ENCODE measurements at regions not wholly inside any gene's neighbourhood (a gene's known extent, or its start where the extent isn't known, plus 50 kb on each side); places are given as distances from the start of the nearest gene placed in this dataset.
"Not testable (repeated sequence)": the region's sequence is repeated elsewhere in the genome, so short reads cannot be mapped to it uniquely, and the experiment has no call there.

- H3K4me1 ChIP-seq (ENCODE audit: control insufficient read depth, insufficient read depth, low read length, poor library complexity, severe bottlenecking); H3K9me3 ChIP-seq (ENCODE audit: control insufficient read depth, low read length); H3K36me3 ChIP-seq (ENCODE audit: control insufficient read depth, insufficient read depth, low read length); H3K27ac ChIP-seq (ENCODE audit: low read depth, low read length, severe bottlenecking); H3K4me3 ChIP-seq (ENCODE audit: extremely low read depth, insufficient read depth, low read length, poor library complexity, severe bottlenecking): not testable (repeated sequence)
- 83 to 100% methylated on average over 1 of the region's 1 CpG for WGBS, 2 experiments (ENCODE audit: insufficient coverage in 2 of 2)
These were observed 116.6 kb downstream of the URB2 start for GRCh38 chr1:229742614-229743013.

- WGBS, 2 experiments (ENCODE audit: insufficient coverage in 2 of 2), result 85 to 100% methylated on average over 1 to 2 of the region's 4 CpGs
- H3K4me3 ChIP-seq (ENCODE audit: extremely low read depth, insufficient read depth, low read length, poor library complexity, severe bottlenecking), result no peak overlapping the region
- no peaks in the 10 kb centered on the region for H3K36me3 ChIP-seq (ENCODE audit: control insufficient read depth, insufficient read depth, low read length)
- H3K27ac ChIP-seq (ENCODE audit: low read depth, low read length, severe bottlenecking), result no peak overlapping the region
- no peaks in the 10 kb centered on the region for H3K9me3 ChIP-seq (ENCODE audit: control insufficient read depth, low read length)
- no peaks in the 10 kb centered on the region for H3K4me1 ChIP-seq (ENCODE audit: control insufficient read depth, insufficient read depth, low read length, poor library complexity, severe bottlenecking)
These were observed 123.9 kb downstream of the URB2 start for GRCh38 chr1:229749992-229750391.

- Histone ChIP-seq H3K36me3 (ENCODE audit: control insufficient read depth, insufficient read depth, low read length) (no peaks in the 10 kb centered on the region), H3K4me1 (ENCODE audit: control insufficient read depth, insufficient read depth, low read length, poor library complexity, severe bottlenecking) (peaks cover 4% of the 10 kb centered on the region), H3K9me3 (ENCODE audit: control insufficient read depth, low read length) (no peaks in the 10 kb centered on the region), H3K27ac (ENCODE audit: low read depth, low read length, severe bottlenecking) (no peak overlapping the region), H3K4me3 (ENCODE audit: extremely low read depth, insufficient read depth, low read length, poor library complexity, severe bottlenecking) (no peak overlapping the region)
These were observed 125.6 kb downstream of the URB2 start for GRCh38 chr1:229751610-229752009.

- Histone ChIP-seq H3K4me1 (ENCODE audit: control insufficient read depth, insufficient read depth, low read length, poor library complexity, severe bottlenecking) (peaks cover 10% of the 10 kb centered on the region), H3K9me3 (ENCODE audit: control insufficient read depth, low read length) (no peaks in the 10 kb centered on the region), H3K4me3 (ENCODE audit: extremely low read depth, insufficient read depth, low read length, poor library complexity, severe bottlenecking) (no peak overlapping the region), H3K27ac (ENCODE audit: low read depth, low read length, severe bottlenecking) (no peak overlapping the region), H3K36me3 (ENCODE audit: control insufficient read depth, insufficient read depth, low read length) (no peaks in the 10 kb centered on the region)
- WGBS, 2 experiments (ENCODE audit: insufficient coverage in 2 of 2), result 94 to 100% methylated on average over 3 to 5 of the region's 5 CpGs
These were observed 126.6 kb downstream of the URB2 start for GRCh38 chr1:229752679-229753078.

GRCh38 chr1:229753764-229754551 lies 127.9 kb downstream of the URB2 start:
- Histone ChIP-seq H3K36me3 (ENCODE audit: control insufficient read depth, insufficient read depth, low read length) (no peaks in the 10 kb centered on the region), H3K27ac (ENCODE audit: low read depth, low read length, severe bottlenecking) (no peak overlapping the region), H3K9me3 (ENCODE audit: control insufficient read depth, low read length) (no peaks in the 10 kb centered on the region), H3K4me1 (ENCODE audit: control insufficient read depth, insufficient read depth, low read length, poor library complexity, severe bottlenecking) (peaks cover 22% of the 10 kb centered on the region), H3K4me3 (ENCODE audit: extremely low read depth, insufficient read depth, low read length, poor library complexity, severe bottlenecking) (no peak overlapping the region)
- WGBS, 2 experiments (ENCODE audit: insufficient coverage in 2 of 2), result 89 to 97% methylated on average over 5 to 6 of the region's 7 CpGs

GRCh38 chr1:229756666-229757065 lies 130.6 kb downstream of the URB2 start:
- peaks cover 28% of the 10 kb centered on the region for H3K4me1 ChIP-seq (ENCODE audit: control insufficient read depth, insufficient read depth, low read length, poor library complexity, severe bottlenecking)
- WGBS, 2 experiments (ENCODE audit: insufficient coverage in 2 of 2), result 47 to 87% methylated on average over 2 to 3 of the region's 4 CpGs
- H3K36me3 ChIP-seq (ENCODE audit: control insufficient read depth, insufficient read depth, low read length), result no peaks in the 10 kb centered on the region
- H3K9me3 ChIP-seq (ENCODE audit: control insufficient read depth, low read length), result no peaks in the 10 kb centered on the region
- no peak overlapping the region for H3K4me3 ChIP-seq (ENCODE audit: extremely low read depth, insufficient read depth, low read length, poor library complexity, severe bottlenecking)
- H3K27ac ChIP-seq (ENCODE audit: low read depth, low read length, severe bottlenecking), result peak overlapping the region; percentile 1

GRCh38 chr1:229757226-229757625 lies 131.2 kb downstream of the URB2 start:
- Histone ChIP-seq H3K27ac (ENCODE audit: low read depth, low read length, severe bottlenecking) (peak overlapping the region; percentile 1), H3K4me3 (ENCODE audit: extremely low read depth, insufficient read depth, low read length, poor library complexity, severe bottlenecking) (no peak overlapping the region), H3K9me3 (ENCODE audit: control insufficient read depth, low read length) (no peaks in the 10 kb centered on the region), H3K36me3 (ENCODE audit: control insufficient read depth, insufficient read depth, low read length) (no peaks in the 10 kb centered on the region), H3K4me1 (ENCODE audit: control insufficient read depth, insufficient read depth, low read length, poor library complexity, severe bottlenecking) (peaks cover 28% of the 10 kb centered on the region)

- Histone ChIP-seq H3K4me1 (ENCODE audit: control insufficient read depth, insufficient read depth, low read length, poor library complexity, severe bottlenecking) (peaks cover 28% of the 10 kb centered on the region), H3K27ac (ENCODE audit: low read depth, low read length, severe bottlenecking) (peak overlapping the region; percentile 3), H3K4me3 (ENCODE audit: extremely low read depth, insufficient read depth, low read length, poor library complexity, severe bottlenecking) (no peak overlapping the region), H3K36me3 (ENCODE audit: control insufficient read depth, insufficient read depth, low read length) (no peaks in the 10 kb centered on the region), H3K9me3 (ENCODE audit: control insufficient read depth, low read length) (no peaks in the 10 kb centered on the region)
- WGBS, 2 experiments (ENCODE audit: insufficient coverage in 2 of 2), result 88 to 93% methylated on average over 11 to 15 of the region's 15 CpGs
These were observed 132.3 kb downstream of the URB2 start for GRCh38 chr1:229758101-229759036.

GRCh38 chr1:229759037-229759435 lies 133.0 kb downstream of the URB2 start:
- Histone ChIP-seq H3K27ac (ENCODE audit: low read depth, low read length, severe bottlenecking) (peak overlapping the region; percentile 3), H3K36me3 (ENCODE audit: control insufficient read depth, insufficient read depth, low read length) (no peaks in the 10 kb centered on the region), H3K4me3 (ENCODE audit: extremely low read depth, insufficient read depth, low read length, poor library complexity, severe bottlenecking) (no peak overlapping the region), H3K4me1 (ENCODE audit: control insufficient read depth, insufficient read depth, low read length, poor library complexity, severe bottlenecking) (peaks cover 28% of the 10 kb centered on the region), H3K9me3 (ENCODE audit: control insufficient read depth, low read length) (no peaks in the 10 kb centered on the region)
- WGBS, 2 experiments (ENCODE audit: insufficient coverage in 2 of 2), result 86 to 98% methylated on average over 4 of the region's 5 CpGs

- no peak overlapping the region for H3K27ac ChIP-seq (ENCODE audit: low read depth, low read length, severe bottlenecking)
- no peaks in the 10 kb centered on the region for H3K36me3 ChIP-seq (ENCODE audit: control insufficient read depth, insufficient read depth, low read length)
- H3K4me3 ChIP-seq (ENCODE audit: extremely low read depth, insufficient read depth, low read length, poor library complexity, severe bottlenecking), result no peak overlapping the region
- WGBS, 2 experiments (ENCODE audit: insufficient coverage in 2 of 2), result no CpG with 5 or more reads among the region's 2 CpGs
- H3K4me1 ChIP-seq (ENCODE audit: control insufficient read depth, insufficient read depth, low read length, poor library complexity, severe bottlenecking), result peaks cover 28% of the 10 kb centered on the region
- H3K9me3 ChIP-seq (ENCODE audit: control insufficient read depth, low read length), result no peaks in the 10 kb centered on the region
These were observed 133.5 kb downstream of the URB2 start for GRCh38 chr1:229759586-229759985.

Measured in mesodermal cell (in vitro differentiated cells).